GM21619 (cell line): ENCODE measurements at regions not wholly inside any gene's neighbourhood (a gene's known extent, or its start where the extent isn't known, plus 50 kb on each side); places are given as distances from the start of the nearest gene placed in this dataset.
A peak's percentile ranks its signal among the peaks of the same experiment; 100 is the strongest.
"Not testable (repeated sequence)": the region's sequence is repeated elsewhere in the genome, so short reads cannot be mapped to it uniquely, and the experiment has no call there.

Experiments used
- ATAC-seq: cut with Tn5 transposase; IDR thresholded peaks from one replicate; pipeline ENCODE4 v1.9.1; 2021; ENCODE audit not compliant: unreplicated experiment

DNA sequence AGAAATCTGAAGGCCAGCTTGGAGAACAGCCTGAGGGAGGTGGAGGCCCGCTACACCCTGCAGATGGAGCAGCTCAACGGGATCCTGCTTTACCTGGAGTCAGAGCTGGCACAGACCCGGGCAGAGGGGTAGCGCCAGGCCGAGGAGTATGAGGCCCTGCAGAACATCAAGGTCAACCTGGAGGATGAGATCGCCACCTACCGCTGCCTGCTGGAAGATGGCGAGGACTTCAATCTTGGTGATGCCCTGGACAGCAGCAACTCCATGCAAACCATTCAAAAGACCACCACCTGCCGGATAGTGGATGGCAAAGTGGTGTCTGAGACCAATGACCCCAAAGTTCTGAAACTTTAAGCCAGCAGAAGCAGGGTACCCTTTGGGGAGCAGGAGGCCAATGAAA is 318.4 kb downstream of the ZFHX3 start:
- not testable (repeated sequence) for ATAC-seq

DNA sequence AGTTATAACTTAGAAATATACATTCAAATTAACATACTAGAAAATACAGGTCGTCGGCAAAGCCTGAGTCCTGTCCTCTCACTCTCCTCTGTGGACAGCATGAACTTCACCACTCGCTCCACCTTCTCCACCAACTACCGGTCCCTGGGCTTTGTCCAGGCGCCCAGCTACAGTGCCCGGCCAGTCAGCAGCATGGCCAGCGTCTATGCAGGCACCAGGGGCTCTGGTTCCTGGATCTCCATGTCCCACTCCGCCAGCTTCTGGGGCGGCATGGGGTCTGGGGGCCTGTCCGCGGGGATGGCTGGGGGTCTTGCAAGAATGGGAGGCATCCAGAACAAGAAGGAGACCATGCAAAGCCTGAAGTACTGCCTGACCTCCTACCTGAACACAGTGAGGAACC is 319.4 kb downstream of the ZFHX3 start:
- ATAC-seq: no peak

DNA sequence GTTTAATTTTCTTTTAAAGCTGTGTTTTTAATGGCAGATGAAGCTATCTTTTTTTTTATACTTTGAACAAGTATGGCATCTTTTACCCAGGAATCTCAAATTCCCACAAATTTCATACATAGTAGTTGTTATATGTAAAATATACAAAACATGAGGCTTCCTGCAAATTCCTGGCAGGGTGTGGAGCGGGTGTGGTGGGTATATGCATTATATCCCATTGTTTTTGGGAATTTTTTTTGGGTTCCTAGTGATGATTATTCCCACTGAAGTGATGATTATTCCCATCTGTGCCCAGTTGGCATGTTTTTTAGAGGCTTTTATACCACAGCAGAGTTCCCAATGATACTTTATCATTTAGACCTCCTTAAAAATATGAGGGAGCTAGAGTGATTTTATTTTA is 320.4 kb downstream of the ZFHX3 start:
- no peak for ATAC-seq

DNA sequence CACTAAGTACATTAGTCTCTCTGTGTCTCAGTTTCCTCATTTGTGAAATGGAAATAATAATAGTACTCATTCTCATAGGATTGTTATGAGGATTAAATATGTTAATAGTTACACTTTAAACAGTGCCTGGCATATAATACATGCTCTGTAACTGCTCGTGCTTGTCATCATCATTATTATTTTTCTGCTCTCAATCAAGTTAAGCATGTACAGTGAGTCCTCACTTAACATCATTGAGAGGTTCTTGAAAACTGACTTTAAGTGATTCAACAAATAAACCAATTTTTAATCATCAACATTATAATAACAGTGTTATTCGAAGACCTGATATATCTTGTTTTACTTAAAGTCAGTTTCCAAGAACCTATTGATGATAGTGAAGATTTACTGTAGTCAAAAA is 322.3 kb downstream of the ZFHX3 start:
- no peak for ATAC-seq

DNA sequence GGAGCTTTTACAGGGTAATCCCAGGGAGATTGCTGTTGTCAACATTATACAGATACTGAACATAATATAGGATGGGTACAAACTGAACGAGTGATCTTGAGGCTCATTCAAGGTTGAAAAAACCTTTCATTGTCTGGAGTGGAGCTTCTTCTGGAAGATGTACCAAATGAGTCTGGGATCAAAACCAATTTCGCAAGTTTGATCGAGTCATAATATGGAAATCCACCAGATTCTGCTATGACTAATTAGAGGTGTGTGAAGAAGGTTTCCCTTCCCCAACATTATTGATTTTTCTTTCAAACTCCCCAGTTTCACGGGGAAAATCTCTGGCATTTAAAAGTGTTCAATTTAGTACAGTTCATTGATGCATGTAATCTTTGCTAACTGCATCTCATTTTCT is 324.1 kb downstream of the ZFHX3 start:
- ATAC-seq: no peak

DNA sequence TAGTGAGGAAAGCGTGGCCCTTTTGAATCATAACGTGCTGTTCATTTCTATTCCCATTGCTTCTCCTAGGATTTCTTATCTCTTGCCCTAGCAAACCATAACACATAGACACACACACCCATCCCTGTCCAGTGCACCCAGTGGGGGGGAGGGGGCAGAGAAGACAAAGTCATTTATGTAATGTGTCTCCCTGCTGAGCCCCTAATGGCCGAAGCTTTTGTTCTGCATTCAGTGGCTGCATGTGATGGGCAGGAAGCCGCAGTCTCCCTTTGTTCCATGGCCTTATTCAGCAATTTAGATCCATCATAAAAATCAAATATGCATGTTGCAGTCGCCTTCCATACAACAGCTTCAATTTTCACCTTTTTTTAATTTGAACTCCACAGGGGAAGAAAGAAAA is 325.4 kb downstream of the ZFHX3 start:
- ATAC-seq: no peak

DNA sequence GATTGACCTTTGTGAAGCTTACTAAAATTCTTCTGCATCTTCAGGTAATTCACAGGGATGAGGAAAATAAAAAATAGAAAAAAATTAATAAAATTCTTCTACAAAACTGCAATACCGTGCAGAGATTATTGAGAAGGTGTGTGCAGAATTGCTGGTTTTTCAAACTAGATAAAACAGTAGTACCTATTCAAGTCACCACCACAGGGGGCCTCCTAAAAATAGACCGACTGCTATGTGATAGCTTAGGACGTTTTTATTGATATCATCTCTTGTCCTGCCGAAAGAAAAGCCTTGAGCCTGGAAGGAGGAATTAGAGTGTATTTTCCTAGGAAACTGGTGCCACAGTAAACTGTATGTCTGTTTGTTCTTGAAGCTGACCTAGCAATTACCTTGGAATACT is 325.9 kb downstream of the ZFHX3 start:
- ATAC-seq: no peak

DNA sequence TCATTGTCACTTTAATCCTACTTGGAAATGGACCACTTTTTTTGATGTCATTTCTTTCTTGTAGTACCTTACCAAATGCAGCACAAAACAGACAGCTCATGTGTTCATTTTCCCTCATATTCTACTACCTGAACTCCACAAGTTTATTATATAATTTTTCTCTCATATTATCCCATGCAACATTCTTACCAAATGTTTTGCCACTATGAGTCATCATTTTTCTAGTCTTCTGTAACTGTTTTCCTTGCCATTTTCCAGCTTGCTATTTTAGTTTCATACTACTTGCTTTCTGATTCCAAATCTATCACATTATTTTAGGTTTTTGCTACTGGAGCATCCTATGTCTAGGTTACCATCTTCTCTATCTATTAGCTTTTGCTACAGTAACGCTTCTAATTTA is 332.7 kb downstream of the ZFHX3 start:
- no peak for ATAC-seq

DNA sequence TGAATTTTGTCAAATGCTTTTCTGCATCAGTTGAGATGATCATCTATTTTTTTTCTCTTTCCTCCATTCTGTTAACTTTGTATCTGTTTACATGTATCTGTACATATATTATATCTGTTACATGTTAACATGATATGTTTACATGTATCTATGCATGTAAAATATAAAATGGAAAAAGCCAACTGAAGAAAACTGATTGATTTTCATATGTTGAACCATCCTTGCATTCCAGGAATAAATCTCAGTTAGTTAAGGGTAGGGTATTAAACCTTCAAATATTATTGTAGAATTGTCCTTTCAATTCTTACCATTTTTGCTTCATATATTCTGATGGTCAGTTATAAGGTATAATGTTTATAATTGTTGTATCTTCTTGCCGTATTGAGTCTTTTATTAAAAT is 336.1 kb downstream of the ZFHX3 start:
- no peak for ATAC-seq

DNA sequence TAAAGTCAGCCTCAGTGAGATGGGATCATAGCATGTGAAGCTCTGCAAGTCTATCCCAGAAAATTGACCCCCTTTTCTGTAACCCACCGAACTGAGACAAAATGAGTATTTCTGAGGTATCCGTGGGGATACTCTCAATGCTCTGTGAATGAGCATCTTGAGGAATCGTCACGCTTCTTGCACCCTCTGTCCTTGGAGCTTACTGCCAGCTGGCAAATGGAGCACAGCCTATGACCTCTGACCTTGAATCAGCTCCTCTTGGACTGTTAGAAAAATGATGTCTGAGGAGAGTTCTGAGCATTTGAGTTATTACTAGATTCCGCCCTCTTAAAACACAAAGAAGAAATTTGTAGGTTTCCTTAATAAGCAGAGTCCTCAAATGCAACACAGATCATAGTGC is 342.1 kb downstream of the ZFHX3 start:
- no peak for ATAC-seq

DNA sequence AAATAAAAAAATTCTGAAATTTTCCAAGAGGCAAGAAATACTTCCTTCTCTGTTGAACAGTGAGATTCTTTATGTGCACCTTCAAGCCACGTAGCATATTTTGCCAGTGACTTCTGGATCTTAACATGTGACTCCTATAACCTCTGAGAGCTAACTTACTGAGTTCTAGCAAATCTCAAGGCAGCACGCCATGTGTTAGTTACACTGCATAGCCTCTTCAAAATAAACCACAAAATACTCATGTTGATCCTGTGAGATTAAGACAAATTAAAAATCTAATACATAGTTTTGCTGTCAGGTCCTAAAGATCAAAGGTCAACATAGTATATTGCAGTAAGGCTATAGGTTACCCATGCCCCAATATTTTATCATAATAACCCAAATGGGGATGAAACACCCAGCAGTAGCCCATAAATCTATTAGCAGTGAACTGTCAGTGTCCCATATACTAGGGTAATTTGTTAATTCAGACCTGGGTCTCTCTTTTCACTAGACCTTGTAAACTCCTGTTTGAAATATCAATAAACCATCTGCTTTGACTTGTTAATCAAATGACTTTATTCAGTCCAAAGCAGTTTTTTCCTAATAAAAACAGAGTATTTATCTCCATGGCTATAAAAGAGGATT is 343.1 kb downstream of the ZFHX3 start:
- no peak for ATAC-seq

DNA sequence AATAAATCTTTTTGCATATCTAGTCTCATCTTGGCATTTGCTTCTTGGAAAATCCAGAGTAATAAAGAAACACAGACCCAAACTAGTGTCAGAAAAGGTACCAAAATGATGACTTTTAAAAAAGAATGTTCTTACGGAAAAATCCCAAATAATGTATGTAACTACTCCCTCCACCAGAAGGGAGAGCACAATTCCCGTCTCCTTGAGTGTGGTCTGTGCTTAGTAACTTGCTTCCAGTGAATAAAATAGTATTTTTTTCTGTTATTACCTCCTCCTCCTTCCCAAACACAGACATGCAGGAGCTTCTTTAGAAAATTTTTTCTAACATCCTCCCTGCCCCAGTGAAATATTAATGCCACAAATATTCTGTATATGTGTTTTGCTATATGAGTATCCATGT is 358.1 kb downstream of the ZFHX3 start:
- ATAC-seq: no peak

DNA sequence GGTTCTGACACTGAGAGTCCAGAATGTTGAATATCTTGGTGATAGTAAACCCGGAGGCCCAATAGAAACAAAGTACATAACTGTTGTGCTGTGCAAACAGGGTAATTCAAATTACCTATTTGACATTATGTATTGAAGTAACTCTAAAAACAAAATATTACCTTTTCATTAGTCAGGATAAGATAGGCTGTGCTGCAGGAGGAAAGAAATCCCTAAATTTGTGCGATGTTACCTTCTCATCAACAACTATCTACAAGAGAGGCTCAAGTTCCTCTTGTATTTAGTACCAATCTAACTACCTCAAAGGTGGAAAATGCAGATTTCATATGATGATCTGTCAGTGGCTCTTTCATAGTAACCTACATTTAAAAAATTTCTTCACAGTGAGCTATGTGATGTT is 367.2 kb downstream of the ZFHX3 start:
- no peak for ATAC-seq

DNA sequence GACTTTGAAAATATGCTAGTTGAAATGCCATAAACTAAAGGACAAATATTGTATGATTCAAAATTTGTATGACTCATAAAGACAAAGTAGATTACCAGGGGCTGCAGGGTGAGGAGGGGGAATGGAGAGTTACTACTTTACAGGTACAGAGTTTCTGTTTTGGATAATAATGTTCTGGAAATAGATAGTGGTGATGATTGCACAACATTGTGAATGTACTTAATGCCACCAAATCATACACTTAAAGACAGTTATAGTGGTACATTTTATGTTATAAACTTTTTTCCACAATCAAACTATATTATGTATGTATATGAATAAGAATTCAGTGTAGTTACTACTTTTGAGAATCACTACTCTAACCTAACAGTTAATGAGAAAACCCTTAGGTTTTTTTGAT is 368.1 kb downstream of the ZFHX3 start:
- no peak for ATAC-seq

DNA sequence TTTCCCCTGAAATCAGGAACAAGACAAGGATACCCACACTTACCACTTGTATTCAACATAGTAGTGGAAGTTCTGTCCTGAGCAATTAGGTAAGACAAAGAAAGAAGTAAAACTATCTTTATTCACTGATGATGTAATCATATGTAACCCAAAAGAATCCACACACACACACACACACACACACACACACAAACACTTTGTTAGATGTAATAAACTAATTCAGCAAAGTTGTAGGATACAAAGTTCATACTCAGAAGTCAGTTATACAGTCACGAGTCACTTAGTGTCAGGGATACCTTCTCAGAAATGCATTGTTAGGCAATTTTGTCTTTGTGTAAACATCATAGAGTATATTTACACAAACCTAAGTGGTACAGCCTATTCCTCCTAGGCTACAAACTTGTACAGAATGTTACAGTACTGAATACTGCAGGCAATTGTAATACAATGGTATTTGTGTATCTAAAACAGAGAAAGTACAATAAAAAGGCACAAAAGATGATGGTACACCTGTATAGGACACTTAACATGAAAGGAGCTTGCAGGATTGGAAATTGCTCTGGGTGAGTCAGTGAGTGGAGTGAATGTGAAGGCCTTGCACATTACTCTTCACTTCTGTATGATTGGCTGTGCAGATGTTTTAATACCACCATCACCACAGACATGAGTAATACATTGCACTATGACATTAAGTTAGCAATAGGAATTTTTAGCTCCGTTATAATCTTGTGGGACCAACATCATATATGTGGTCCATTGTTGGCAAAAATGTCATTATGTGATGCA is 370.1 kb downstream of the ZFHX3 start:
- no peak for ATAC-seq

DNA sequence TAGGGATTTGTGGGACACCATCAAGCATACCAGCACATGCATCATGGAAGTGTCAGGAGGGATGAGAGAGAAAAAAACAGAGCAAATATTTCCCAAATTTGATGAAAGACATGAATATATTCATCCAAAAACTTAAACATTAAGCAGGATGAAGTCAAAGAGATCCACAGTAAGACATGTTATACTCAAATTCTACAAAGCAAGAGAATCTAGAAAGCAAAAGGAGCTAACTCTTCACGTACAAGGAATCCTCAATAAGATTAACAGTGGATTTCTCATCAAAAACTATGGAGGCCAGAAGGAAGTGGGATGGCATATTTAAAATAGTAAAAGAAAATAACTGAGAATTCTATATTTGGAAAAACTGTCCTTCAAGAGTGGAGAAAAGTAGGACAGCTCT is 374.8 kb downstream of the ZFHX3 start:
- ATAC-seq: no peak

DNA sequence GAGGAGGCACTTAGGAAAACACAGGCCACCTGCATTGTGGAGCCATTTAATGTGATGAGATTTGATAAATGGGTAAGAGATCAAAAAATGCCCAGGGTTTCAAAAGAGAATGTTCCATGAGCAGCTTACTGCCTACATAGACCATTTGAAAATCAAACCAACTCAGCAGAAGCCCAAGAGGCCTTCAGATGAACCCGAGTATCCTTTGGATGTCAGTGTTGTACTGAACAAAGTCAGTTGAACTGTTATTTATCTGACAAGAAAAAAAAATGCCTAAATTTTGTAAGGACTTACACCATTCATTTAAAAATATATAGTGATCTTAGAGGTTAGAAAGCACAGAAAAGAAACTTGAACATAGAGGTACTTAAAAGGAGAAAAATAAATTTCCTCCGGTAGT is 381.7 kb downstream of the ZFHX3 start:
- ATAC-seq: no peak

DNA sequence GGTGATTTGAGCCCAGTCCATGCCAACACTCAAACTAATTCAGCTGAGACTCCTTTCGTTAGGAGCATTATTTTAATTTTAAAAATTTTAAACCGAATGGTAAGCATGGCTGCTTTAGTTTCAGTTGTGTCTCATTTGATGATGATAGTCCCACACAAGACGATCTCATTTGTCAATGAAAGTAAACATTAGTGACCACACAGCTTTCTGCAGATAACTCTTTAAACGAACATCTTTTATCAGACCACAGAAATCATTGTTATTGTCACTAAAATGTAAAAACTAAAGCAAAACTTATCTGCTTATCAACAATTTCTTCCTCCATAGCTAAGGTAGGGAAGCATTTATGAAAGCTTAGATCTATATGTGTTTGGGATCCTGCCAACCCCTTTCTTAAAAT is 382.2 kb downstream of the ZFHX3 start:
- no peak for ATAC-seq

DNA sequence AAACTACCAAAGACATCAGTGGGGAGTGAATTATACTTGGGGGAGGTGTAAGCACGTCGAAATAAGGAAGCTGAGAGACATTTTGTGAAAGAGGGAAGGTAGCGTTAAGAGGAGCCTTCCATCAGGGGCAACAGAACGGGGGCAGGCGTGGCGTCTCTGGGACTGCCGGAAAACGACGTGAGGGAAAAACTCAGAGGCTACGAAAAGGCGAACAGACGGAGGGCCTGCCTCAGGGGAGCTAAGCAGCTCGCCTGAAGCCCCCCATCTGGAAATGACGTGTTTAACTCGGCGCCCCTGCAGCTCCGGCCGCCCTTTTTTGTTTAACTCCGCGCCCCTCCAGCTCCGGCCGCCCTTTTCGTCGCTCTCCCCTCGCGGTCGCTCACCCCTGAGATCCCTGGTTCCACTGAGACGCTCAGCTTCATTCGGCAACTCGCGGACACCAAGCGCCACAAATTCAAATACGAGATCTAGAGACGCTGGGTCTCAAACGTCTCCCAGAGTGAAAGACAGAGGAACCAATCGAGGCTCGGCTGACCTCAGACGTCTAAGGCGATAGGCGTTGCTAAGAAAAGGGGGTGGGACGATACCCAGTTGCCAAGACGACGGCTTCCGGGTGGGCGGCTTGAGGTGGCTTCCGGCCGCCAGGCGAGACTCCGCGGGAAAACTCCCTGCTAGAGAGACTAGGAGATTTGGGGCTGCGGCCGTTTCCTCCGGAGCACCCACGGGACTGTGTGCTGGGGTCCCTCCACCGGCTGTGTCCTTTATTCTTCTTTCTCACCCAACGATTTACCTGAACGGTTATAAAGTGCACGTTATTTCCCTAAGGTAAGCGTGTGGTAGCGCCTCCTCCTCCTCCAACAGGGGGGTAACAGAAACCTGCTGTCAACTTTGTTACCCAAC is 383.2 kb downstream of the ZFHX3 start:
- ATAC-seq: peak; percentile 99

DNA sequence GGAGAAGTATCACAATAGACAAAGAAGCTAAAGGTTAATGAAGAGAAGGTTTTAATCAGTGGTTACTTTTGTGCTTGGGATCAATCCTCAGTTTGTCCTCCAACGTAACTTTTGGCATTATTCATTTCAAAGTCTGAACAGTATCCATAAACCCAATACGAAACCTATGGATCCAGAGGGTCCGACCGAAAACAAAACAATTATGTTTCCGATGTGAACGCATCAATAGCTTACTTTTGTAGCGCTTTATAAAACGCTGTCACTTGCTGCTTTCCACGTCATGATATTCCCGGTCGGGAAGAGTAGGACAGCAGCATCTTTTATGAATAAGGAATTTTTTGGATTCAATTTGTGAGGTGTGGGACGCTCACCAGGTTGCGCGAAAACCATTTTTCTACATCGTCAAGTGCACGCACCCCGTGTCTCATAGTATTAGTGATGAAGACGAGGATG is 383.8 kb downstream of the ZFHX3 start:
- ATAC-seq: no peak

DNA sequence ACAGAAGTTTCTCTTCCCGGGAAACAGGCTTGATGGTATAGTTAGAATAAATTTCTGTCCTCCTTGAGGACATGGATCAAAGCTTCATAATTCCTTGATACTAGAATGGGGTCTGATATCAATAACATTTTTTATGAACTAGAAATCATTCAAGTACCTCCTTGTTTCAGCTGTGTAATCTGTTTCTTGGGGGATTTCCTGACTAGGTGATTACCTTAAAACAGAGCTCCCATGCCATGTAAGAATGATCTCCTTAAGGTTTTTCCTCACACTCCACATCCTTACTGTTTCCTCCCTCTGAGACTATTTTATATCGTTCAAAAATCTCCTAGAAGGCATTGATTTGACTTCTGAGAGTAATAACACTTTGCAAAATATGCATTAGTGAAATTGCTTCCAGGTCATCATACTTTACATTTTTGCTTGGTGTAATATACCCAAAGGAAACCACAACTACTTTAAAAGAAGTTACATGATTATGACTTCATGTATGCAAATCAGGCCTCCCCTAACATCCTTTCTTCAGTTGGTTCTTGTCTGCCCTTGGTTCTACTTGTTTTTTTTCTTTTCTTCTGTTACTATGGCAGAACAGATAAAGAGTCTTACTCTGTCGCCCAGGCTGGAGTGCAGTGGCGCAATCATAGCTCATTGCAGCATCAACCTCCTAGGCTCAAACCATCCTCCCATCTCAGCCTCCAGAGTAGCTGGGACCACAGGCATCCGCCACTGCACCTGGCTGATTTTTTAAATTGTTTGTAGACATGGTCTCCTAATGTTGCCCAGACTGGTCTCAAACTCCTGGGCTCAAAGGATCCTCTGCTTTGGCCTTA is 388.8 kb downstream of the ZFHX3 start:
- ATAC-seq: no peak
